ENCODE measurements at regions not wholly inside any gene's neighbourhood (a gene's known extent, or its start where the extent isn't known, plus 50 kb on each side); places are given as distances from the start of the nearest gene placed in this dataset.

- no peak overlapping the region for H3K9ac ChIP-seq (ENCODE audit: low read depth in 1 of 2, low read length in 2 of 2)
These were observed 569.3 kb upstream of the LRFN5 start for GRCh38 chr14:41037388-41037787.

More at GRCh38 chr14:41037388-41037787, 569.3 kb upstream of the LRFN5 start:
- H3K4me1 ChIP-seq (ENCODE audit: control insufficient read depth in 4 of 4, insufficient read depth in 4 of 4, low read length in 3 of 4): no peaks in the 10 kb centered on the region
- WGBS: 81% methylated on average over 3 of the region's 3 CpGs
- DNase-seq (ENCODE audit: low spot score): no peak
- peaks cover 0 to 3% (median 0%) of the 10 kb centered on the region in 4 donors for H3K9me3 ChIP-seq (ENCODE audit: control insufficient read depth in 4 of 4, low read length in 3 of 4)
- H3K27me3 ChIP-seq (ENCODE audit: control insufficient read depth in 4 of 4, insufficient read depth in 4 of 4, low read length in 3 of 4): no peaks in the 10 kb centered on the region
- no peak overlapping the region for H3K27ac ChIP-seq (ENCODE audit: low read depth in 1 of 2, low read length in 2 of 2)
- no peaks in the 10 kb centered on the region for H3K36me3 ChIP-seq (ENCODE audit: control insufficient read depth in 4 of 4, insufficient read depth in 3 of 4, low read depth in 1 of 4, low read length in 3 of 4)
- TF ChIP-seq GABPA (IDR thresholded peaks at IDR 0.05 in 1 of 2, conservative IDR thresholded peaks at IDR 0.05 in 1 of 2) (no peak), RXRA (IDR thresholded peaks at IDR 0.05) (no peak), FOXA2 (IDR thresholded peaks at IDR 0.05) (no peak), RAD21 (IDR thresholded peaks at IDR 0.05) (no peak), NR2F2 (IDR thresholded peaks at IDR 0.05) (no peak), TAF1 (conservative IDR thresholded peaks at IDR 0.05) (no peak), SP1 (IDR thresholded peaks at IDR 0.05) (no peak), EGR1 (IDR thresholded peaks at IDR 0.05; ENCODE audit: low read depth in 2 of 2) (no peak), CTCF (IDR thresholded peaks at IDR 0.05; ENCODE audit: low read depth, low read length, missing input control) (no peak), YY1 (IDR thresholded peaks at IDR 0.05) (no peak), JUND (IDR thresholded peaks at IDR 0.05) (no peak), ZBTB33 (IDR thresholded peaks at IDR 0.05) (no peak), REST (IDR thresholded peaks at IDR 0.05) (no peak), FOXA1 (IDR thresholded peaks at IDR 0.05) (no peak), ATF3 (IDR thresholded peaks at IDR 0.05) (no peak), HNF4A (conservative IDR thresholded peaks at IDR 0.05) (no peak), HNF4G (IDR thresholded peaks at IDR 0.05) (no peak), MAX (IDR thresholded peaks at IDR 0.05) (no peak)
- H3K4me3 ChIP-seq (ENCODE audit: low read depth in 1 of 3, low read length in 3 of 3): no peak overlapping the region
